ENCODE measurements at regions not wholly inside any gene's neighbourhood (a gene's known extent, or its start where the extent isn't known, plus 50 kb on each side); places are given as distances from the start of the nearest gene placed in this dataset.

GRCh38 chr1:87712261-87713010 lies 383.8 kb downstream of the LMO4 start:
- POLR2A ChIA-PET: no interaction called here
- Mint-ChIP-seq H3K9me3 (no peaks in the 10 kb centered on the region), H3K27me3 (peaks cover 6% of the 10 kb centered on the region), H3K36me3 (no peaks in the 10 kb centered on the region), H3K27ac (no peak overlapping the region), H3K4me3 (no peak overlapping the region), H3K4me1 (no peaks in the 10 kb centered on the region)
- DNase-seq (no peak), ATAC-seq (ENCODE audit: low read depth) (no peak)

- ATAC-seq (ENCODE audit: low read depth) (no peak), DNase-seq (no peak)
- POLR2A ChIA-PET: no interaction called here
- Mint-ChIP-seq H3K36me3 (no peaks in the 10 kb centered on the region), H3K27ac (no peak overlapping the region), H3K27me3 (peaks cover 8% of the 10 kb centered on the region), H3K9me3 (no peaks in the 10 kb centered on the region), H3K4me3 (no peak overlapping the region), H3K4me1 (no peaks in the 10 kb centered on the region)
Measured at GRCh38 chr1:87714278-87714677, 385.6 kb downstream of the LMO4 start.

GRCh38 chr1:87715052-87715451 lies 386.4 kb downstream of the LMO4 start:
- H3K27me3 Mint-ChIP-seq: peaks cover 8% of the 10 kb centered on the region
- H3K36me3 Mint-ChIP-seq: no peaks in the 10 kb centered on the region
- H3K4me1 Mint-ChIP-seq: no peaks in the 10 kb centered on the region

GRCh38 chr1:87715471-87715870 lies 386.8 kb downstream of the LMO4 start:
- DNase-seq (no peak), ATAC-seq (ENCODE audit: low read depth) (no peak)
- POLR2A ChIA-PET: no interaction called here
- Mint-ChIP-seq H3K36me3 (no peaks in the 10 kb centered on the region), H3K4me1 (no peaks in the 10 kb centered on the region), H3K27ac (no peak overlapping the region), H3K4me3 (no peak overlapping the region), H3K9me3 (no peaks in the 10 kb centered on the region), H3K27me3 (peaks cover 8% of the 10 kb centered on the region)

More at GRCh38 chr1:87715052-87715451, 386.4 kb downstream of the LMO4 start:
- DNase-seq: no peak
- Mint-ChIP-seq H3K4me3 (no peak overlapping the region), H3K9me3 (no peaks in the 10 kb centered on the region), H3K27ac (no peak overlapping the region)
- POLR2A ChIA-PET: no interaction called here
- no peak for ATAC-seq (ENCODE audit: low read depth)

- POLR2A ChIA-PET: no interaction called here
- no peaks in the 10 kb centered on the region for H3K4me1 Mint-ChIP-seq
Measured at GRCh38 chr1:87717157-87717670, 388.5 kb downstream of the LMO4 start.

GRCh38 chr1:87718241-87718950 lies 389.7 kb downstream of the LMO4 start:
- Mint-ChIP-seq H3K27me3 (peaks cover 8% of the 10 kb centered on the region), H3K36me3 (no peaks in the 10 kb centered on the region), H3K4me3 (no peak overlapping the region), H3K4me1 (no peaks in the 10 kb centered on the region), H3K9me3 (peaks cover 2% of the 10 kb centered on the region), H3K27ac (no peak overlapping the region)
- POLR2A ChIA-PET: no interaction called here
- no peak for ATAC-seq (ENCODE audit: low read depth)
- DNase-seq: no peak

More at GRCh38 chr1:87717157-87717670, 388.5 kb downstream of the LMO4 start:
- Mint-ChIP-seq H3K9me3 (peaks cover 2% of the 10 kb centered on the region), H3K4me3 (no peak overlapping the region), H3K27me3 (peaks cover 8% of the 10 kb centered on the region), H3K27ac (no peak overlapping the region), H3K36me3 (no peaks in the 10 kb centered on the region)
- DNase-seq (no peak), ATAC-seq (ENCODE audit: low read depth) (no peak)

GRCh38 chr1:87719658-87720057 lies 391.0 kb downstream of the LMO4 start:
- DNase-seq: no peak
- no peak overlapping the region for H3K27ac Mint-ChIP-seq
- H3K4me1 Mint-ChIP-seq: no peaks in the 10 kb centered on the region
- H3K4me3 Mint-ChIP-seq: no peak overlapping the region
- peaks cover 8% of the 10 kb centered on the region for H3K27me3 Mint-ChIP-seq
- H3K9me3 Mint-ChIP-seq: peaks cover 2% of the 10 kb centered on the region
- ATAC-seq (ENCODE audit: low read depth): no peak
- POLR2A ChIA-PET: no interaction called here
- no peaks in the 10 kb centered on the region for H3K36me3 Mint-ChIP-seq

GRCh38 chr1:87720561-87720960 lies 391.9 kb downstream of the LMO4 start:
- no peak overlapping the region for H3K4me3 Mint-ChIP-seq
- POLR2A ChIA-PET: no interaction called here
- no peak overlapping the region for H3K27ac Mint-ChIP-seq
- no peaks in the 10 kb centered on the region for H3K36me3 Mint-ChIP-seq
- no peaks in the 10 kb centered on the region for H3K4me1 Mint-ChIP-seq
- H3K9me3 Mint-ChIP-seq: peaks cover 2% of the 10 kb centered on the region
- H3K27me3 Mint-ChIP-seq: peaks cover 7% of the 10 kb centered on the region
- no peak for DNase-seq
- ATAC-seq (ENCODE audit: low read depth): no peak

GRCh38 chr1:87723193-87723592 lies 394.5 kb downstream of the LMO4 start:
- Mint-ChIP-seq H3K4me3 (no peak overlapping the region), H3K4me1 (no peaks in the 10 kb centered on the region), H3K27me3 (peaks cover 2% of the 10 kb centered on the region), H3K9me3 (peaks cover 2% of the 10 kb centered on the region), H3K27ac (no peak overlapping the region), H3K36me3 (no peaks in the 10 kb centered on the region)
- POLR2A ChIA-PET: no interaction called here
- DNase-seq (no peak), ATAC-seq (ENCODE audit: low read depth) (no peak)

- H3K9me3 Mint-ChIP-seq: no peaks in the 10 kb centered on the region
- DNase-seq (no peak), ATAC-seq (ENCODE audit: low read depth) (no peak)
- H3K27me3 Mint-ChIP-seq: peaks cover 2% of the 10 kb centered on the region
- no peak overlapping the region for H3K27ac Mint-ChIP-seq
- no peaks in the 10 kb centered on the region for H3K4me1 Mint-ChIP-seq
- POLR2A ChIA-PET: no interaction called here
- no peaks in the 10 kb centered on the region for H3K36me3 Mint-ChIP-seq
- H3K4me3 Mint-ChIP-seq: no peak overlapping the region
Measured at GRCh38 chr1:87728169-87728568, 399.5 kb downstream of the LMO4 start.

GRCh38 chr1:87730274-87731216 lies 401.9 kb downstream of the LMO4 start:
- no peak for ATAC-seq (ENCODE audit: low read depth)
- H3K4me3 Mint-ChIP-seq: no peak overlapping the region
- no peaks in the 10 kb centered on the region for H3K4me1 Mint-ChIP-seq
- no peaks in the 10 kb centered on the region for H3K9me3 Mint-ChIP-seq
- H3K27me3 Mint-ChIP-seq: peaks cover 2% of the 10 kb centered on the region
- H3K27ac Mint-ChIP-seq: no peak overlapping the region
- no peak for DNase-seq
- no peaks in the 10 kb centered on the region for H3K36me3 Mint-ChIP-seq
- POLR2A ChIA-PET: no interaction called here

- Mint-ChIP-seq H3K27ac (no peak overlapping the region), H3K36me3 (no peaks in the 10 kb centered on the region), H3K4me1 (no peaks in the 10 kb centered on the region), H3K9me3 (peaks cover 1% of the 10 kb centered on the region), H3K4me3 (no peak overlapping the region), H3K27me3 (no peaks in the 10 kb centered on the region)
- POLR2A ChIA-PET: no interaction called here
- ATAC-seq (ENCODE audit: low read depth) (no peak), DNase-seq (no peak)
Measured at GRCh38 chr1:87733386-87733785, 404.7 kb downstream of the LMO4 start.

- Mint-ChIP-seq H3K27me3 (no peaks in the 10 kb centered on the region), H3K36me3 (no peaks in the 10 kb centered on the region), H3K9me3 (peaks cover 1% of the 10 kb centered on the region), H3K27ac (no peak overlapping the region), H3K4me1 (no peaks in the 10 kb centered on the region), H3K4me3 (no peak overlapping the region)
- DNase-seq: no peak
- POLR2A ChIA-PET: no interaction called here
- no peak for ATAC-seq (ENCODE audit: low read depth)
Measured at GRCh38 chr1:87735750-87736149, 407.1 kb downstream of the LMO4 start.
